ENCODE measurements at regions not wholly inside any gene's neighbourhood (a gene's known extent, or its start where the extent isn't known, plus 50 kb on each side); places are given as distances from the start of the nearest gene placed in this dataset.
A peak's percentile ranks its signal among the peaks of the same experiment; 100 is the strongest.

- no peak for ATAC-seq
- Histone ChIP-seq H3K9me3 (peaks cover 10% of the 10 kb centered on the region; the same call in 2 of the 3 replicates), H3K4me3 (no peak overlapping the region), H3K4me1 (no peaks in the 10 kb centered on the region), H3K4me2 (no peak overlapping the region), H3K27ac (no peak overlapping the region)
- ChIA-PET CTCF (no interaction called here), POLR2A (no interaction called here)
- WGBS (ENCODE audit: missing lambda C conversion rate), result 2% methylated on average over 4 of the region's 4 CpGs
- no peak for FAIRE-seq
- no peak for DNase-seq (ENCODE audit: low read depth in 1 of 2, low spot score in 1 of 2)
- TF ChIP-seq CHD4 (IDR thresholded peaks at IDR 0.05; ENCODE audit: borderline replicate concordance), result no peak
- no peak for TF ChIP-seq SREBF2 (IDR thresholded peaks at IDR 0.05)
- no peak for TF ChIP-seq KDM5A (IDR thresholded peaks at IDR 0.05)
- no peak for TF ChIP-seq HOXA7 (CRISPR knock-in tag; IDR thresholded peaks at IDR 0.05)
- TF ChIP-seq HOXB13 (CRISPR knock-in tag; IDR thresholded peaks at IDR 0.05; ENCODE audit: low read depth), result no peak
- no peak for TF ChIP-seq POLR2AphosphoS2 (conservative IDR thresholded peaks at IDR 0.05; ENCODE audit: low read length)
- TF ChIP-seq ZSCAN20 (CRISPR knock-in tag; IDR thresholded peaks at IDR 0.05), result no peak
- TF ChIP-seq HDAC2 (IDR thresholded peaks at IDR 0.05), result no peak
- no peak for TF ChIP-seq MAX (IDR thresholded peaks at IDR 0.05)
- no peak for TF ChIP-seq NPAS2 (CRISPR knock-in tag; IDR thresholded peaks at IDR 0.05; ENCODE audit: borderline replicate concordance)
- TF ChIP-seq, protein P1, sequence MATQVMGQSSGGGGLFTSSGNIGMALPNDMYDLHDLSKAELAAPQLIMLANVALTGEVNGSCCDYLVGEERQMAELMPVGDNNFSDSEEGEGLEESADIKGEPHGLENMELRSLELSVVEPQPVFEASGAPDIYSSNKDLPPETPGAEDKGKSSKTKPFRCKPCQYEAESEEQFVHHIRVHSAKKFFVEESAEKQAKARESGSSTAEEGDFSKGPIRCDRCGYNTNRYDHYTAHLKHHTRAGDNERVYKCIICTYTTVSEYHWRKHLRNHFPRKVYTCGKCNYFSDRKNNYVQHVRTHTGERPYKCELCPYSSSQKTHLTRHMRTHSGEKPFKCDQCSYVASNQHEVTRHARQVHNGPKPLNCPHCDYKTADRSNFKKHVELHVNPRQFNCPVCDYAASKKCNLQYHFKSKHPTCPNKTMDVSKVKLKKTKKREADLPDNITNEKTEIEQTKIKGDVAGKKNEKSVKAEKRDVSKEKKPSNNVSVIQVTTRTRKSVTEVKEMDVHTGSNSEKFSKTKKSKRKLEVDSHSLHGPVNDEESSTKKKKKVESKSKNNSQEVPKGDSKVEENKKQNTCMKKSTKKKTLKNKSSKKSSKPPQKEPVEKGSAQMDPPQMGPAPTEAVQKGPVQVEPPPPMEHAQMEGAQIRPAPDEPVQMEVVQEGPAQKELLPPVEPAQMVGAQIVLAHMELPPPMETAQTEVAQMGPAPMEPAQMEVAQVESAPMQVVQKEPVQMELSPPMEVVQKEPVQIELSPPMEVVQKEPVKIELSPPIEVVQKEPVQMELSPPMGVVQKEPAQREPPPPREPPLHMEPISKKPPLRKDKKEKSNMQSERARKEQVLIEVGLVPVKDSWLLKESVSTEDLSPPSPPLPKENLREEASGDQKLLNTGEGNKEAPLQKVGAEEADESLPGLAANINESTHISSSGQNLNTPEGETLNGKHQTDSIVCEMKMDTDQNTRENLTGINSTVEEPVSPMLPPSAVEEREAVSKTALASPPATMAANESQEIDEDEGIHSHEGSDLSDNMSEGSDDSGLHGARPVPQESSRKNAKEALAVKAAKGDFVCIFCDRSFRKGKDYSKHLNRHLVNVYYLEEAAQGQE (IDR thresholded peaks at IDR 0.05), result no peak
- TF ChIP-seq, protein P2, sequence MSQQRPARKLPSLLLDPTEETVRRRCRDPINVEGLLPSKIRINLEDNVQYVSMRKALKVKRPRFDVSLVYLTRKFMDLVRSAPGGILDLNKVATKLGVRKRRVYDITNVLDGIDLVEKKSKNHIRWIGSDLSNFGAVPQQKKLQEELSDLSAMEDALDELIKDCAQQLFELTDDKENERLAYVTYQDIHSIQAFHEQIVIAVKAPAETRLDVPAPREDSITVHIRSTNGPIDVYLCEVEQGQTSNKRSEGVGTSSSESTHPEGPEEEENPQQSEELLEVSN (IDR thresholded peaks at IDR 0.05; ENCODE audit: borderline replicate concordance, low read depth), result no peak
- no peak for TF ChIP-seq HMGXB4 (CRISPR knock-in tag; IDR thresholded peaks at IDR 0.05; ENCODE audit: borderline replicate concordance)
- TF ChIP-seq EHF (CRISPR knock-in tag; IDR thresholded peaks at IDR 0.05), result no peak
- no peak for TF ChIP-seq MAZ (IDR thresholded peaks at IDR 0.05; ENCODE audit: borderline replicate concordance, low read depth, low read length)
- TF ChIP-seq EP300 (IDR thresholded peaks at IDR 0.05), result no peak
- TF ChIP-seq CHD2 (IDR thresholded peaks at IDR 0.05; ENCODE audit: low read length, partially characterized antibody), result no peak
- no peak for TF ChIP-seq SMC3 (IDR thresholded peaks at IDR 0.05)
These were observed 79.9 kb upstream of the LHX5 start for GRCh38 chr12:113551563-113551962.

GRCh38 chr12:113548467-113548866 lies 76.8 kb upstream of the LHX5 start:
- no peak overlapping the region for H3K4me2 ChIP-seq
- FAIRE-seq (no peak), ATAC-seq (peak in 1 of 2 experiments; percentile 21; a peak in 1 of 6 replicates), DNase-seq (ENCODE audit: low read depth in 1 of 2, low spot score in 1 of 2) (no peak)
- no peak overlapping the region for H3K27ac ChIP-seq
- WGBS (ENCODE audit: missing lambda C conversion rate), result 6% methylated on average over 2 of the region's 2 CpGs
- H3K9me3 ChIP-seq, result peaks cover 12% of the 10 kb centered on the region; the same call in 2 of the 3 replicates
- no peak overlapping the region for H3K4me3 ChIP-seq
- TF ChIP-seq CHD4 (IDR thresholded peaks at IDR 0.05; ENCODE audit: borderline replicate concordance) (no peak), RARB (CRISPR knock-in tag; IDR thresholded peaks at IDR 0.05) (no peak), PHF8 (IDR thresholded peaks at IDR 0.05; ENCODE audit: borderline replicate concordance, low read depth) (no peak), HOXA7 (CRISPR knock-in tag; IDR thresholded peaks at IDR 0.05) (no peak), EP300 (IDR thresholded peaks at IDR 0.05) (no peak), FOSL2 (IDR thresholded peaks at IDR 0.05) (no peak), FOSL2 (CRISPR knock-in tag; IDR thresholded peaks at IDR 0.05) (no peak)
- TF ChIP-seq, protein P3, sequence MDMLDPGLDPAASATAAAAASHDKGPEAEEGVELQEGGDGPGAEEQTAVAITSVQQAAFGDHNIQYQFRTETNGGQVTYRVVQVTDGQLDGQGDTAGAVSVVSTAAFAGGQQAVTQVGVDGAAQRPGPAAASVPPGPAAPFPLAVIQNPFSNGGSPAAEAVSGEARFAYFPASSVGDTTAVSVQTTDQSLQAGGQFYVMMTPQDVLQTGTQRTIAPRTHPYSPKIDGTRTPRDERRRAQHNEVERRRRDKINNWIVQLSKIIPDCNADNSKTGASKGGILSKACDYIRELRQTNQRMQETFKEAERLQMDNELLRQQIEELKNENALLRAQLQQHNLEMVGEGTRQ (IDR thresholded peaks at IDR 0.05), result no peak
- CTCF ChIA-PET, result no interaction called here
- POLR2A ChIA-PET, result no interaction called here
- no peaks in the 10 kb centered on the region for H3K4me1 ChIP-seq
